HG02642 (cell line): ENCODE measurements at regions not wholly inside any gene's neighbourhood (a gene's known extent, or its start where the extent isn't known, plus 50 kb on each side); places are given as distances from the start of the nearest gene placed in this dataset.

Source experiments
- ATAC-seq: cut with Tn5 transposase; IDR thresholded peaks from one replicate; pipeline ENCODE4 v1.9.1; 2021; ENCODE audit warnings: mild to moderate bottlenecking; ENCODE audit not compliant: unreplicated experiment, poor library complexity

GRCh38 chr13:22077764-22078163 is 406.9 kb downstream of the FGF9 start:
- ATAC-seq = no peak

GRCh38 chr13:22079961-22080360 is 409.1 kb downstream of the FGF9 start:
- no peak for ATAC-seq

GRCh38 chr13:22080832-22081231 is 410.0 kb downstream of the FGF9 start:
- ATAC-seq = no peak

- ATAC-seq = no peak
Measured at GRCh38 chr13:22081430-22081829, 410.6 kb downstream of the FGF9 start.

GRCh38 chr13:22082030-22082429 is 411.2 kb downstream of the FGF9 start:
- no peak for ATAC-seq

GRCh38 chr13:22082437-22083100 is 411.7 kb downstream of the FGF9 start:
- ATAC-seq = no peak

GRCh38 chr13:22085001-22085400 is 414.1 kb downstream of the FGF9 start:
- no peak for ATAC-seq

- no peak for ATAC-seq
Measured at GRCh38 chr13:22086597-22087330, 415.9 kb downstream of the FGF9 start.

- ATAC-seq = no peak
Measured at GRCh38 chr13:22090106-22090505, 419.2 kb downstream of the FGF9 start.

- ATAC-seq = no peak
Measured at GRCh38 chr13:22091222-22091970, 420.5 kb downstream of the FGF9 start.

GRCh38 chr13:22091971-22092300 is 421.1 kb downstream of the FGF9 start:
- no peak for ATAC-seq

GRCh38 chr13:22092791-22093560 is 422.1 kb downstream of the FGF9 start:
- ATAC-seq = no peak

GRCh38 chr13:22095794-22096193 is 424.9 kb downstream of the FGF9 start:
- no peak for ATAC-seq

GRCh38 chr13:22099585-22099984 is 428.7 kb downstream of the FGF9 start:
- no peak for ATAC-seq

GRCh38 chr13:22102271-22102670 is 431.4 kb downstream of the FGF9 start:
- ATAC-seq = no peak

- ATAC-seq = no peak
Measured at GRCh38 chr13:22103046-22104027, 432.5 kb downstream of the FGF9 start.

- no peak for ATAC-seq
Measured at GRCh38 chr13:22106058-22106457, 435.2 kb downstream of the FGF9 start.

GRCh38 chr13:22107549-22107948 is 436.7 kb downstream of the FGF9 start:
- no peak for ATAC-seq

- no peak for ATAC-seq
Measured at GRCh38 chr13:22108283-22108942, 437.5 kb downstream of the FGF9 start.
